Epithelial cell of prostate (primary cell): ENCODE measurements at regions not wholly inside any gene's neighbourhood (a gene's known extent, or its start where the extent isn't known, plus 50 kb on each side); places are given as distances from the start of the nearest gene placed in this dataset.

ENCODE experiments used
- DNase-seq: peaks from one replicate; pipeline ENCODE4 v3.0.0-alpha.2; 2011; ENCODE audit warnings: low read depth, low spot score
- H3K27ac ChIP-seq: fragments of 450-650 bp; 2 replicates; pipeline ENCODE4 v1.5.1; 2017; ENCODE audit warnings: mild to moderate bottlenecking

GRCh38 chr2:234218266-234219045 is 168.0 kb downstream of the SPP2 start:
- DNase-seq = no peak
- no peak overlapping the region for H3K27ac ChIP-seq

DNA sequence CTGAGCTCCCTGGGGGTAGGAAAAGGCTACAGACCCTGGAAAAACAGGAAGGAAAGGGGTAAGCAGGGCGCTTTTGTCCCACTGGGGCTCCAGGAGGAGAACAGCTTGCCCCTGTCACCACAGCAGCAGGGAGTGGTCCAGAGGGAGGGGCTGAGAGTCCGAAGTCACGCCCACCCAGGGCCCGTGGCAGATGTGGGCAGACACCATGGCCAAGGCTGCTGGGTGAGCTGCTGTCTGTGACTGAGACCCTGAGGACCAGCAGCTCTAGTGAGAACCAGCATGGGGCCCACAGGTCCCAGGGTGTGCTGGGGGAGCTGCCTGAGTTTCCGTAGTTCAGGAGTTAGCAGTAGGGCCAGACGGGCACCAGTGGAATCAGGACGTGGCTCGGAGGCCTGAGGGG is 162.0 kb downstream of the SPP2 start:
- DNase-seq = no peak
- H3K27ac ChIP-seq = no peak overlapping the region

- no peak overlapping the region for H3K27ac ChIP-seq
- no peak for DNase-seq
These were observed 161.3 kb downstream of the SPP2 start for GRCh38 chr2:234211797-234212196.

DNA sequence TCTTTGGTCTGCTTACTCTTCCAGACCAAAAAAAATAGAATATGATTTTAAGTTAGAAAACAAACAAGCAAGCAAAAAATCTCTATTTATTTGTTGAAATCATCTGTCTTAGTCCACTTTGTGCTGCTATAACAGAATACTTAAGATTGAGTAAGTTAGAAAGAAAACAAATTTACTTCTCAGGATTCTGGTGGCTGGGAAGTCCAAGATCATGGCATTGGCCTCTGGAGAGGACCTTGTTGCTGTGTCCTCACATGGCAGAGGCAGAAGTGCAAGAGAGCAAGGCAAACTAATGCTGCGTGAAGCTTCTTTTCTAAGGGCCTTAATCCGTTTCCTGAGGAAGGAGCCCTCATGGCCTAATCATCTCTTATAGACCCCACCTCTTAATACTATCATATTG is 156.2 kb downstream of the SPP2 start:
- no peak for DNase-seq
- H3K27ac ChIP-seq = no peak overlapping the region

DNA sequence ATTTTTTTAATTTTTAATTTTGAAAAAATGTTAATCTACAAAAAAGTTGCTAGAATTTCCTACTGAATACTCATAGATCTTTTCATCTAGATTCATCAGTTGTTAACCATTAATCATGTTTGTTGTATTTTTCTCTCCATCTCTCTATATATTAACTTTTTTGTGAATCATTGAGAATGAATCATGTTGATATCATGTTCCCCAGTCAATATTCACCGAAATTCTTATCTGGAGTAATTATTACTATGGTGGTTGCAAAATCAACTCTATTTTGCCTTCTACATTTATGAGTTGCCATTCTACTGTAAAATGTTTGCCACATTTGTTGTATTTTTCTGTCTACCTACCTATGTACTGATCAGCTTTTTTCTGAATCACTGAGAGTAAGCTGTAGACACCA is 154.0 kb downstream of the SPP2 start:
- no peak for DNase-seq
- peak overlapping the region; percentile 91 for H3K27ac ChIP-seq

GRCh38 chr2:234203135-234203984 is 152.9 kb downstream of the SPP2 start:
- DNase-seq = peak; percentile 92
- peak overlapping the region; percentile 91 for H3K27ac ChIP-seq

- H3K27ac ChIP-seq = peak overlapping the region; percentile 91
- no peak for DNase-seq
These were observed 152.1 kb downstream of the SPP2 start for GRCh38 chr2:234202601-234203000.

GRCh38 chr2:234199996-234200395 is 149.5 kb downstream of the SPP2 start:
- no peak for DNase-seq
- H3K27ac ChIP-seq = no peak overlapping the region

- no peak overlapping the region for H3K27ac ChIP-seq
- no peak for DNase-seq
These were observed 148.5 kb downstream of the SPP2 start for GRCh38 chr2:234198976-234199375.

DNA sequence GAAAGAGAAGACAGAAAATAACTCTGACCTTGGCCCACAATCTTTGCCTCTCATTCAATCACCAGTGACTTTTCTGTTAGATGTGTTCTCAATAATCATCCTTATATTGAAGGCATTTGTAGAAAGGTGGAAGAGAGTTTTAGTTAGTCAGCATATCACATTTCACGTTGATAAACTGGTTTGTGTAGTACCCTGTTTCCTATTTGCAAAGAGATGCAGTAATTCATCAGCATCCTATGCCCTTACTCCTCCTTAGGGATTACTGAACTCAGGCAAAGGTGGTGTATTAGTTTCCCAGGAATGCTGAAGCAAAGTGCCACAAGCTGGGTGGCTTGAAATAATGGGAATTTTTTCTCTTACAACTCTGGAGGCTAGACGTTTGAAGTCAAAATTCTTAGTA is 145.0 kb downstream of the SPP2 start:
- H3K27ac ChIP-seq = no peak overlapping the region
- no peak for DNase-seq

GRCh38 chr2:234193977-234194563 is 143.6 kb downstream of the SPP2 start:
- no peak for DNase-seq
- H3K27ac ChIP-seq = no peak overlapping the region

GRCh38 chr2:234191819-234192407 is 141.4 kb downstream of the SPP2 start:
- no peak overlapping the region for H3K27ac ChIP-seq
- DNase-seq = peak; percentile 41

DNA sequence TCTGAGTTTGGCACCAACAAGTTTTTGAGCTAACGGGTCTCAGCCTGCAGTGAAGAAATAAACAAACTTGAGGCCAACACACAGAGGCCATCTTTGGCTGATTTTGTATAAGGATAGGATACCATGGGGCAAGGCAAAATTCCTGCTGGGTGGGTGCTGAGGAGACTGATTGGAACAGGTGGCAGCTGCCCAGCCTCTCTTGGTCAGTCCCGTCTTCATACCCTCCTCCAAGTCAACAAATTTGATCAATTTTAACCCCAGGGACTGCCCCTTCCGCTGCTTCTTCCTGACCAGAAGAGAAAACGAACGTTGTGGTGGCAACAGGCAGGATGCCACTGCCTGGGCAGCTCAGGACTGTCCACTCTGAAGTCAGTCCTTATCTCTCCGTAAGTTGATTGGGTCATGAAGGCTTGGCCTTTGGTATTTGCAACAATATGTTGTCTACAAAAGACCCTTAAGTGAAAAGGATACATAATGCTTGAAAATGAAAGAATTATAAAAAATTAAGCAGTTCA is 139.3 kb downstream of the SPP2 start:
- DNase-seq = no peak
- H3K27ac ChIP-seq = no peak overlapping the region

GRCh38 chr2:234189230-234189629 is 138.7 kb downstream of the SPP2 start:
- no peak overlapping the region for H3K27ac ChIP-seq

DNA sequence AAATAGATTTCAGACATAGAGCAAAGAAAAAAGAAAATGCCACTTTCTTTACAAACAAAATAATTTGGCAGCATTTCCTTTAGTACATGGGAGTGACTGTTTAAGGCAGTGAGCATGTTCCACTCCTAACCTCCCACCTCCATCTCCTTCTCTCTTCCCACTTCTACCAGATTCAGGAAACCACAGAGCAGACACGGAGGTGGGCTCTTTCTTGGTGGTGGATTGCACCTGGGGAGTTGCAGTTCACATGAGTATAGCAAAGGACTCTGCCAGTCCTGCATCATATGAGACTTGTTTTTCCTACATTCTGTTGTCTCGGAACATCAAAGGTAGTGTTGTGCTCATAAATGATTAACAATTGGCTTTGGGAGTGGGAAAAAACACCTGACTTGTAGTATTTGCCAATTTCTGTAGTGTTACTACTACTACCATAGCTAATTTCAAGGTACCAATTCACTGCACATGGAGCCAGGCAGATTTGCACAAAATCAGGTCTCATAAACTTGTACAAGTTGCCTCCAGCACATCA is 137.2 kb downstream of the SPP2 start:
- H3K27ac ChIP-seq = no peak overlapping the region
- DNase-seq = no peak

More at GRCh38 chr2:234189230-234189629, 138.7 kb downstream of the SPP2 start:
- no peak for DNase-seq

GRCh38 chr2:234181121-234181520 is 130.6 kb downstream of the SPP2 start:
- no peak for DNase-seq
- H3K27ac ChIP-seq = no peak overlapping the region

DNA sequence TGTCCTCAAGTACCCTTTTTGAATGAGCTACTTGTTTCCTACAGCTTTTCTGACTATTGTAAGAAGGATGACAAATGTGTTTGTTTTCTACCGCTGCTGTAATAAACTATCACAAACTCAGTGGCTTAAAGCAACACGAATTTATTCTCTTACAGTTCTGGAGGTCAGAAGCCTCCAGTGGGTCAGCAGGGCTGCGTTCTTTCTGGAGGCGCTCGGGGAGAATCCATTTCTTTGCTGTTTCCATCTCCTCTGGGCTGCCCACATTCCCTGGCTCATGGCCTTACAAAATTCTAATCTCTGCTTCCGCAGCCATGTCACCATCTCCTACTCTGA is 128.5 kb downstream of the SPP2 start:
- DNase-seq = no peak
- no peak overlapping the region for H3K27ac ChIP-seq

DNA sequence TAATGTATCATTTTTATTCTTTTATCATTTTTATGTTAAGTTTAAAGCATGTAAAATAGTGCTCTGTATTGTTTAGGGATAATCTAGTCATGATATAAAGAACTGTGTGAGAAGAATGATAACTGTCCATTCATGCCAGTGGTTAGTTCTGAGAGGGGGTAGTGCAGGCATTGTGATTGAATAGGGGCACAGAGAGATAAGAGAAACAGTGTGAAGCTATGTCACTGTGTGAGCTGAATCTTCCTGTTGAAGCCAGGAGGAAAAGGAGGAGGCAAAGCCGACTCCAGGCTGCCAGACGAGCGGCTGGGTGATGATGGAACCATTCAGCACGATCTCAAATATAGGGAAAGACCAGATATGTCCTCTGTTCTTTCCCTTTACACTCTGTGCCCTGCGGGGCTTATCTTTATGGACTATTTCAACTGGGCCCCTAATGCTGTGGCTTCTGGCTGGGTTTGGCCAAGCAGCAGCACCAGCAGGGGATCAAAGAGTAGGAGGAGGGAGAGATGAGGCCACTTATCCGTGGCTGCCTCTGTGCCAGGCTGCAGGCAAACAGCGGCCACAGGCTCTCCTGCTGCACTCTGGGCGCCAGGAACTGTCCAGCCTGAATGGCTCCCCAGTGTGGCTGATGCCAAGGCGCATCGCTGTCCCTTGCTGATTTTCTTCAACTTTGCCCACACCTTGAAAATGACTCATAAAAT is 128.0 kb downstream of the SPP2 start:
- no peak overlapping the region for H3K27ac ChIP-seq
- peak; percentile 36 for DNase-seq

DNA sequence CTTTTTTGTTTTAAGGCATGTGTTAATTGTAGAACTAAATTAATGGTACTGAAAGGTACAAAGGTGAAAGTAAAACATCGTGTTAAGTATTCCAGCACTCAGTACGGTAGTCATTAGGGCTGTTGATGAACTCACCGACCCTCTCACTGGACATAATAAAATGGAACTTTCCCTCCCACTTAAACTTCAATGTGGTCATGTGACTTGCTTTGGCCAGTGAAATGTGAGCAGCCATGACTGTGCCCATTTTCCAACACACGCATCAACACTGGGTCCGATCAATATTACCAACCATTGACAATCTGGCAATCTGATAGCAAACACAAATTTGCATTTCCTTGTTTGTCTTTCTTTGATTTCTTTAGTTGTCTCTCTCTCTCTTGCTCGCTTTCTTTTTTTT is 125.1 kb downstream of the SPP2 start:
- no peak overlapping the region for H3K27ac ChIP-seq
- DNase-seq = no peak

- no peak for DNase-seq
- H3K27ac ChIP-seq = no peak overlapping the region
These were observed 124.2 kb downstream of the SPP2 start for GRCh38 chr2:234174742-234175141.
